ENCODE measurements at regions not wholly inside any gene's neighbourhood (a gene's known extent, or its start where the extent isn't known, plus 50 kb on each side); places are given as distances from the start of the nearest gene placed in this dataset.
A peak's percentile ranks its signal among the peaks of the same experiment; 100 is the strongest.

- DNase-seq: no peak
These were observed 109.6 kb downstream of the WDR11 start for GRCh38 chr10:120960725-120961124.

- no peak for DNase-seq
These were observed 110.9 kb downstream of the WDR11 start for GRCh38 chr10:120961795-120962755.

- DNase-seq: no peak
These were observed 111.8 kb downstream of the WDR11 start for GRCh38 chr10:120962756-120963593.

- no peak for DNase-seq
These were observed 112.5 kb downstream of the WDR11 start for GRCh38 chr10:120963594-120964220.

- DNase-seq: no peak
These were observed 115.5 kb downstream of the WDR11 start for GRCh38 chr10:120966657-120967045.

- DNase-seq: no peak
These were observed 118.1 kb downstream of the WDR11 start for GRCh38 chr10:120969219-120969645.

- DNase-seq: no peak
These were observed 119.7 kb downstream of the WDR11 start for GRCh38 chr10:120970595-120971529.

GRCh38 chr10:120971671-120972070, 120.5 kb downstream of the WDR11 start:
- no peak for DNase-seq

GRCh38 chr10:120972259-120972658, 121.1 kb downstream of the WDR11 start:
- no peak for DNase-seq

GRCh38 chr10:120975072-120975867, 124.1 kb downstream of the WDR11 start:
- DNase-seq: no peak

GRCh38 chr10:120975868-120976225, 124.7 kb downstream of the WDR11 start:
- no peak for DNase-seq

GRCh38 chr10:120977897-120978296, 126.7 kb downstream of the WDR11 start:
- no peak for DNase-seq

- no peak for DNase-seq
These were observed 127.6 kb downstream of the WDR11 start for GRCh38 chr10:120978589-120979252.

- DNase-seq: peak; percentile 24
These were observed 128.5 kb downstream of the WDR11 start for GRCh38 chr10:120979435-120980278.

GRCh38 chr10:120980279-120981255, 129.4 kb downstream of the WDR11 start:
- no peak for DNase-seq

GRCh38 chr10:120981601-120982391, 130.6 kb downstream of the WDR11 start:
- no peak for DNase-seq

GRCh38 chr10:120982507-120982906, 131.3 kb downstream of the WDR11 start:
- no peak for DNase-seq

GRCh38 chr10:120983721-120984120, 132.6 kb downstream of the WDR11 start:
- DNase-seq: no peak

Data from stimulated activated CD4-positive, alpha-beta T cell treated with anti-CD3 and anti-CD28 coated beads, Interleukin-4, amount 100 ng/mL, for 1 hour (primary cell).